Peyer's patch (tissue), 4 donors: ENCODE measurements at regions not wholly inside any gene's neighbourhood (a gene's known extent, or its start where the extent isn't known, plus 50 kb on each side); places are given as distances from the start of the nearest gene placed in this dataset.

ENCODE experiments used
- CTCF ChIP-seq, 6 experiments: fragments of 450-650 bp in 4 of 6; fragments of 200-600 bp in 2 of 6; sonication (generic) in 1 of 6; IDR thresholded peaks; one replicate each; pipeline ENCODE4 v1.5.1; 2017 to 2019; ENCODE audit warnings: antibody characterized with exemption in 6 of 6, mild to moderate bottlenecking in 3 of 6, moderate library complexity in 1 of 6
- POLR2A ChIP-seq, 2 donors: fragments of 450-650 bp; IDR thresholded peaks; one replicate each; pipeline ENCODE4 v1.5.1; 2017; ENCODE audit warnings: antibody characterized with exemption in 2 of 2, mild to moderate bottlenecking in 2 of 2, moderate library complexity in 2 of 2

- TF ChIP-seq POLR2A (IDR thresholded peaks at IDR 0.05) (no peak), CTCF (IDR thresholded peaks at IDR 0.05) (no peak)
These were observed 404.6 kb upstream of the DDI1 start for GRCh38 chr11:103631841-103632240.
